Kidney epithelial cell (primary cell): ENCODE measurements at regions not wholly inside any gene's neighbourhood (a gene's known extent, or its start where the extent isn't known, plus 50 kb on each side); places are given as distances from the start of the nearest gene placed in this dataset.

ENCODE experiments used
- DNase-seq: peaks from one replicate; pipeline ENCODE4 v3.0.0-alpha.2; 2010; ENCODE audit warnings: low read depth
- H3K27me3 ChIP-seq: 2 replicates; pipeline ENCODE4 v1.6.0; 2011; ENCODE audit warnings: low read length; ENCODE audit not compliant: control insufficient read depth, insufficient read depth
- H3K36me3 ChIP-seq: 2 replicates; pipeline ENCODE4 v1.5.1; 2011; ENCODE audit warnings: low read length; ENCODE audit not compliant: control insufficient read depth, insufficient read depth
- H3K4me3 ChIP-seq: 2 replicates; pipeline ENCODE4 v1.5.1; 2011; ENCODE audit warnings: low read depth, mild to moderate bottlenecking, control low read depth, low read length
- CTCF ChIP-seq: IDR thresholded peaks from 2 replicates; pipeline ENCODE4 v1.5.1; 2011; ENCODE audit warnings: mild to moderate bottlenecking, moderate library complexity, low read length, control low read depth, inconsistent platforms; ENCODE audit not compliant: insufficient read depth, poor library complexity, severe bottlenecking

- no peak for TF ChIP-seq CTCF
- H3K36me3 ChIP-seq, result no peaks in the 10 kb centered on the region
- H3K27me3 ChIP-seq, result no peaks in the 10 kb centered on the region
- no peak overlapping the region for H3K4me3 ChIP-seq
- no peak for DNase-seq
Measured at GRCh38 chr16:66150698-66151482, 215.6 kb upstream of the CDH5 start.

- TF ChIP-seq CTCF, result no peak
- H3K36me3 ChIP-seq, result no peaks in the 10 kb centered on the region
- no peak overlapping the region for H3K4me3 ChIP-seq
- no peaks in the 10 kb centered on the region for H3K27me3 ChIP-seq
- no peak for DNase-seq
Measured at GRCh38 chr16:66147291-66147690, 219.2 kb upstream of the CDH5 start.

GRCh38 chr16:66146798-66147197 lies 219.7 kb upstream of the CDH5 start:
- no peak for DNase-seq
- H3K36me3 ChIP-seq, result no peaks in the 10 kb centered on the region
- no peaks in the 10 kb centered on the region for H3K27me3 ChIP-seq
- no peak overlapping the region for H3K4me3 ChIP-seq
- no peak for TF ChIP-seq CTCF

- H3K4me3 ChIP-seq, result no peak overlapping the region
- H3K27me3 ChIP-seq, result no peaks in the 10 kb centered on the region
- no peak for DNase-seq
- TF ChIP-seq CTCF, result no peak
- no peaks in the 10 kb centered on the region for H3K36me3 ChIP-seq
Measured at GRCh38 chr16:66144641-66145040, 221.8 kb upstream of the CDH5 start.

- TF ChIP-seq CTCF, result no peak
- H3K36me3 ChIP-seq, result no peaks in the 10 kb centered on the region
- no peaks in the 10 kb centered on the region for H3K27me3 ChIP-seq
- DNase-seq, result no peak
- no peak overlapping the region for H3K4me3 ChIP-seq
Measured at GRCh38 chr16:66143415-66143814, 223.1 kb upstream of the CDH5 start.

- no peaks in the 10 kb centered on the region for H3K36me3 ChIP-seq
- no peak for DNase-seq
- no peak for TF ChIP-seq CTCF
- no peaks in the 10 kb centered on the region for H3K27me3 ChIP-seq
- H3K4me3 ChIP-seq, result no peak overlapping the region
Measured at GRCh38 chr16:66141885-66142284, 224.6 kb upstream of the CDH5 start.
